ENCODE measurements at regions not wholly inside any gene's neighbourhood (a gene's known extent, or its start where the extent isn't known, plus 50 kb on each side); places are given as distances from the start of the nearest gene placed in this dataset.
"Not testable (repeated sequence)": the region's sequence is repeated elsewhere in the genome, so short reads cannot be mapped to it uniquely, and the experiment has no call there.

- not testable (repeated sequence) for DNase-seq (ENCODE audit: low read depth)
Measured at GRCh38 chr11:114805431-114805830, 127.1 kb downstream of the NXPE2 start.

GRCh38 chr11:114811971-114812370, 133.6 kb downstream of the NXPE2 start:
- DNase-seq (ENCODE audit: low read depth): no peak

GRCh38 chr11:114812733-114813132, 134.4 kb downstream of the NXPE2 start:
- no peak for DNase-seq (ENCODE audit: low read depth)

GRCh38 chr11:114813189-114813718, 134.9 kb downstream of the NXPE2 start:
- DNase-seq (ENCODE audit: low read depth): no peak

GRCh38 chr11:114815176-114815575, 136.8 kb downstream of the NXPE2 start:
- DNase-seq (ENCODE audit: low read depth): no peak

GRCh38 chr11:114815761-114816160, 137.4 kb downstream of the NXPE2 start:
- no peak for DNase-seq (ENCODE audit: low read depth)

- DNase-seq (ENCODE audit: low read depth): no peak
Measured at GRCh38 chr11:114816791-114817190, 138.5 kb downstream of the NXPE2 start.

GRCh38 chr11:114818382-114818781, 140.1 kb downstream of the NXPE2 start:
- DNase-seq (ENCODE audit: low read depth): no peak

GRCh38 chr11:114819028-114819427, 140.7 kb downstream of the NXPE2 start:
- no peak for DNase-seq (ENCODE audit: low read depth)

GRCh38 chr11:114820621-114821020, 142.3 kb downstream of the NXPE2 start:
- no peak for DNase-seq (ENCODE audit: low read depth)

GRCh38 chr11:114821621-114822412, 143.5 kb downstream of the NXPE2 start:
- DNase-seq (ENCODE audit: low read depth): no peak

- no peak for DNase-seq (ENCODE audit: low read depth)
Measured at GRCh38 chr11:114826910-114827442, 148.6 kb downstream of the NXPE2 start.

GRCh38 chr11:114827736-114828135, 149.4 kb downstream of the NXPE2 start:
- DNase-seq (ENCODE audit: low read depth): no peak

GRCh38 chr11:114832532-114833125, 154.3 kb downstream of the NXPE2 start:
- no peak for DNase-seq (ENCODE audit: low read depth)

- no peak for DNase-seq (ENCODE audit: low read depth)
Measured at GRCh38 chr11:114836161-114836560, 157.8 kb downstream of the NXPE2 start.

- no peak for DNase-seq (ENCODE audit: low read depth)
Measured at GRCh38 chr11:114844896-114845295, 166.6 kb downstream of the NXPE2 start.

GRCh38 chr11:114845766-114846415, 167.6 kb downstream of the NXPE2 start:
- no peak for DNase-seq (ENCODE audit: low read depth)

GRCh38 chr11:114846416-114846791, 168.1 kb downstream of the NXPE2 start:
- no peak for DNase-seq (ENCODE audit: low read depth)

- no peak for DNase-seq (ENCODE audit: low read depth)
Measured at GRCh38 chr11:114847306-114847975, 169.1 kb downstream of the NXPE2 start.

- DNase-seq (ENCODE audit: low read depth): no peak
Measured at GRCh38 chr11:114848027-114848426, 169.7 kb downstream of the NXPE2 start.

- DNase-seq (ENCODE audit: low read depth): no peak
Measured at GRCh38 chr11:114857281-114857680, 179.0 kb downstream of the NXPE2 start.

GRCh38 chr11:114864896-114865295, 186.6 kb downstream of the NXPE2 start:
- DNase-seq (ENCODE audit: low read depth): no peak
